DND-41 (cell line): ENCODE measurements at regions not wholly inside any gene's neighbourhood (a gene's known extent, or its start where the extent isn't known, plus 50 kb on each side); places are given as distances from the start of the nearest gene placed in this dataset.

ENCODE experiments used
- EZH2 ChIP-seq: IDR thresholded peaks from 3 replicates; pipeline ENCODE4 v1.6.1; 2012; ENCODE audit warnings: borderline replicate concordance, low read depth, mild to moderate bottlenecking, moderate library complexity, low read length, inconsistent platforms; ENCODE audit not compliant: severe bottlenecking
- TF ChIP-seq, protein P1 (sequence below): IDR thresholded peaks from 2 replicates; pipeline ENCODE4 v1.5.1; 2012; ENCODE audit warnings: borderline replicate concordance, low read length, moderate library complexity, mild to moderate bottlenecking; ENCODE audit not compliant: poor library complexity, severe bottlenecking; ENCODE audit errors: extremely low read depth

DNA sequence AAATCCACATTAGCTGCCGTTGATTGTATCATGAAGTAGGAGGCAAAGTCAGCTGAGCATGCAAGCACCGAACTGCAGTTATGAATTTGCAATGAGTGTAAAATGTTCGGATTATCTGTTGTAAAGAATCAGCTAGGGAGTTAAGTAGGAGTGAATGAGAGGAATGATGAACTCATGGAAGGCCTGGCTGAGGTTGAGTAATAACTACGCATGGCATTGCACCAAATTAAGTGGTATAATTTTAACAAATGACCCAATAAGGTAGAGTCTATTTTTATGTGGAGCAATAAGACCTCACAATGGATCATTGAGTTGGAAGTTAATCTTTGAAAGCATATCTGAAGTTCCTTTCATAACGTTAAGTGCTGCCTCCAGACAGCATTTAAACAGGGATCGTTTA lies 288.2 kb upstream of the CHST9 start:
- TF ChIP-seq, protein P1, sequence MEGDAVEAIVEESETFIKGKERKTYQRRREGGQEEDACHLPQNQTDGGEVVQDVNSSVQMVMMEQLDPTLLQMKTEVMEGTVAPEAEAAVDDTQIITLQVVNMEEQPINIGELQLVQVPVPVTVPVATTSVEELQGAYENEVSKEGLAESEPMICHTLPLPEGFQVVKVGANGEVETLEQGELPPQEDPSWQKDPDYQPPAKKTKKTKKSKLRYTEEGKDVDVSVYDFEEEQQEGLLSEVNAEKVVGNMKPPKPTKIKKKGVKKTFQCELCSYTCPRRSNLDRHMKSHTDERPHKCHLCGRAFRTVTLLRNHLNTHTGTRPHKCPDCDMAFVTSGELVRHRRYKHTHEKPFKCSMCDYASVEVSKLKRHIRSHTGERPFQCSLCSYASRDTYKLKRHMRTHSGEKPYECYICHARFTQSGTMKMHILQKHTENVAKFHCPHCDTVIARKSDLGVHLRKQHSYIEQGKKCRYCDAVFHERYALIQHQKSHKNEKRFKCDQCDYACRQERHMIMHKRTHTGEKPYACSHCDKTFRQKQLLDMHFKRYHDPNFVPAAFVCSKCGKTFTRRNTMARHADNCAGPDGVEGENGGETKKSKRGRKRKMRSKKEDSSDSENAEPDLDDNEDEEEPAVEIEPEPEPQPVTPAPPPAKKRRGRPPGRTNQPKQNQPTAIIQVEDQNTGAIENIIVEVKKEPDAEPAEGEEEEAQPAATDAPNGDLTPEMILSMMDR: no peak
- no peak for TF ChIP-seq EZH2
